Colonic mucosa (tissue), 4 donors: ENCODE measurements at regions not wholly inside any gene's neighbourhood (a gene's known extent, or its start where the extent isn't known, plus 50 kb on each side); places are given as distances from the start of the nearest gene placed in this dataset.

ENCODE experiments used
- DNase-seq: peaks from one replicate; pipeline ENCODE4 v3.0.0-alpha.2; 2020
- H3K27ac ChIP-seq: fragments of 200-600 bp; one replicate; pipeline ENCODE4 v1.8.0; 2021
- H3K27me3 ChIP-seq: fragments of 200-600 bp; one replicate; pipeline ENCODE4 v1.8.0; 2021
- H3K36me3 ChIP-seq: fragments of 200-600 bp; one replicate; pipeline ENCODE4 v1.8.0; 2021
- H3K4me1 ChIP-seq: fragments of 200-600 bp; one replicate; pipeline ENCODE4 v1.8.0; 2021; ENCODE audit warnings: mild to moderate bottlenecking
- H3K4me3 ChIP-seq: fragments of 200-600 bp; one replicate; pipeline ENCODE4 v1.8.0; 2021
- H3K9ac ChIP-seq, 2 donors: one replicate each; pipeline ENCODE4 v1.7.0; 2013; ENCODE audit warnings: control low read depth in 2 of 2, low read depth in 2 of 2, low read length in 2 of 2
- H3K9me3 ChIP-seq: fragments of 200-600 bp; one replicate; pipeline ENCODE4 v1.8.0; 2021
- intact Hi-C: fragments of 100-400 bp; cut with DNase I; formaldehyde crosslinking; loops from one replicate; pipeline ENCODE4 v1.14.1; 2022
- TF ChIP-seq, protein P1 (sequence below): fragments of 200-600 bp; IDR thresholded peaks from one replicate; pipeline ENCODE4 v1.8.0; 2022; ENCODE audit warnings: antibody characterized with exemption, mild to moderate bottlenecking
- donor health status: healthy.
- donor health status: DM: no; HTN: no; CAD: no.
- donor health status: DM: no; HTN: no; CAD: no.

DNA sequence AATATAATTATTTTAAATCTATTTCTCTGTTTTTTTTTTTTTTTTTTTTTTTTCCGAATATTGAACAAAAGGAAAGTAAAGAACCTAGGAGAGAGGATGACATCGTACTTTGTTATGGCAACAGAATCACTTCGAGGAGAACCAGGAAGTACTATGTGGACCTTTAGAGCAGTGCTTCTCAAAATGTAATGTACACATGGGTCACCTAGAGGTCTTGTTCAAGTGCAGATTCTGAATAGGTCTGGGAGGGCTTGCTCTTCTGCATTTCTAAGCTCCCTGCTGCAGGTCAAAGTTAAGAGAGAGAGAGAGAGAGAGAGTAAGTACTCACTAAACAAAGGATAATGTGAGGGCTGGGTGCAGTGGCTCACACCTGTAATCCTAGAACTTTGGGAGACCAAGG is 419.5 kb upstream of the TENM4 start:
- no peak for DNase-seq
- no peaks in the 10 kb centered on the region for H3K27me3 ChIP-seq
- no peaks in the 10 kb centered on the region for H3K9me3 ChIP-seq
- TF ChIP-seq, protein P1, sequence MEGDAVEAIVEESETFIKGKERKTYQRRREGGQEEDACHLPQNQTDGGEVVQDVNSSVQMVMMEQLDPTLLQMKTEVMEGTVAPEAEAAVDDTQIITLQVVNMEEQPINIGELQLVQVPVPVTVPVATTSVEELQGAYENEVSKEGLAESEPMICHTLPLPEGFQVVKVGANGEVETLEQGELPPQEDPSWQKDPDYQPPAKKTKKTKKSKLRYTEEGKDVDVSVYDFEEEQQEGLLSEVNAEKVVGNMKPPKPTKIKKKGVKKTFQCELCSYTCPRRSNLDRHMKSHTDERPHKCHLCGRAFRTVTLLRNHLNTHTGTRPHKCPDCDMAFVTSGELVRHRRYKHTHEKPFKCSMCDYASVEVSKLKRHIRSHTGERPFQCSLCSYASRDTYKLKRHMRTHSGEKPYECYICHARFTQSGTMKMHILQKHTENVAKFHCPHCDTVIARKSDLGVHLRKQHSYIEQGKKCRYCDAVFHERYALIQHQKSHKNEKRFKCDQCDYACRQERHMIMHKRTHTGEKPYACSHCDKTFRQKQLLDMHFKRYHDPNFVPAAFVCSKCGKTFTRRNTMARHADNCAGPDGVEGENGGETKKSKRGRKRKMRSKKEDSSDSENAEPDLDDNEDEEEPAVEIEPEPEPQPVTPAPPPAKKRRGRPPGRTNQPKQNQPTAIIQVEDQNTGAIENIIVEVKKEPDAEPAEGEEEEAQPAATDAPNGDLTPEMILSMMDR: no peak
- no peaks in the 10 kb centered on the region for H3K36me3 ChIP-seq
- no peak overlapping the region for H3K4me3 ChIP-seq
- no peak overlapping the region for H3K27ac ChIP-seq
- H3K4me1 ChIP-seq: no peaks in the 10 kb centered on the region
- no peak overlapping the region for H3K9ac ChIP-seq
- intact Hi-C loops: no loop called here

DNA sequence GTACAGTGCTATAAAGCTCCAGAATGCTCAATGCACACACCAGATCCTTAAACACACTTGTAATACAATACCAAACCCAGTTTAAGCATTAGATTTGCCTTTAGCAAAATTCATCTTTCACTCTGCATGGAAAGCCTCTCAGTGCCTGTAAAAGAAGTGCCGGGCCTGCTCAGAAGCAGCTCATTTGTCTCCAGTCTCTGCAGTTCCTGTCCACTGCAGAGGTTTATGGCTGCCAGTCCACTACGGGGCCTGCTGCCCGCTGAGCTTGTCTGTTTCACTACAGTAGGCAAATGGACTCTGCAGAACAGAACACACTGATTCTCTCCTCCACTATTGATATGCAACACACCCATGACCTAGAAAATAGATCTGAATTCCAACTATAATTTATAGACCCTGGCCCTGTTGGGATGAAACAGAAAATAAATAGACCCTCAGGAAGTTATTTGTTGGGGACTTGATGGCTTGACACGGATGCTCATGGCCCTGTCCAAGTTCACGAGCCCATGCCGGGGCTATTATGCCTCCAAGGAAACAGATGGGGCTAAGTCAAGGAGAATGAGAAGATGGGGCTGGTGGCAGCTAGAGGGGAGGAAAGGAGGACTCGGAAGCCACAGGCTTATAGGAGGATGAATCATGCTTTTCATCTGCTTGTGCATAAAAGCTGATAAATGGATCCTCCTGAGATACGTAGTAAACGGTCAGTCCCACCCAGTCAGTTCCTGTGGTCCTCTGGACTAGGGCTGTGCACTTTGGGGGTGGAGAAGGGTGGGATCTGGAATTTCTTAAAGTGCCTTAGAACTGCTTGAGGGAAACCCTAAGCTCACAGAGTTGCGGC is 416.8 kb upstream of the TENM4 start:
- no peak for DNase-seq

DNA sequence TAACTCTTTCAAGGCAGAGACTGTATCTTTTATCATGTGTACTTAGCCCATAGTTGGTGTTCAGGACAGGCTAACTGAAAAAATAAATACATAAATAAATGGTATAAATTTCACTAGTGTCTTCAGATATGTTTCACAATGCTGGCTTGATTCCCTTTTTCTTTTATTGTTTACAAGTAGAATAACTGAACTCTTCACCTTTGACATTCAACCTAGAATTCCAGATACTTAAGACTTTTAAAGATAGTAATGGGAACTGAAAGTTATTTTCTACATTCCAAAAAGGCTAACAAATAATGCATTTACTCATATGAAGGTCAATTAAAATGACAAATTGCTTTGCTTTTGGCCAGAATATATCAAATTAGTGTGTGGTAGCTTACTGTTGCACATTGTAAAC is 411.3 kb upstream of the TENM4 start:
- H3K36me3 ChIP-seq: no peaks in the 10 kb centered on the region
- no peak for DNase-seq
- H3K9me3 ChIP-seq: no peaks in the 10 kb centered on the region
- intact Hi-C loops: no loop called here
- H3K4me3 ChIP-seq: no peak overlapping the region
- TF ChIP-seq, protein P1: no peak
- no peaks in the 10 kb centered on the region for H3K27me3 ChIP-seq
- H3K4me1 ChIP-seq: no peaks in the 10 kb centered on the region
- H3K9ac ChIP-seq: no peak overlapping the region
- no peak overlapping the region for H3K27ac ChIP-seq

More for the DNA sequence above, 416.8 kb upstream of the TENM4 start:
- no peak overlapping the region for H3K9ac ChIP-seq
- no peak overlapping the region for H3K4me3 ChIP-seq
- TF ChIP-seq, protein P1: no peak
- no peaks in the 10 kb centered on the region for H3K9me3 ChIP-seq
- no peak overlapping the region for H3K27ac ChIP-seq
- no peaks in the 10 kb centered on the region for H3K27me3 ChIP-seq
- no peaks in the 10 kb centered on the region for H3K4me1 ChIP-seq
- intact Hi-C loops: no loop called here
- no peaks in the 10 kb centered on the region for H3K36me3 ChIP-seq

DNA sequence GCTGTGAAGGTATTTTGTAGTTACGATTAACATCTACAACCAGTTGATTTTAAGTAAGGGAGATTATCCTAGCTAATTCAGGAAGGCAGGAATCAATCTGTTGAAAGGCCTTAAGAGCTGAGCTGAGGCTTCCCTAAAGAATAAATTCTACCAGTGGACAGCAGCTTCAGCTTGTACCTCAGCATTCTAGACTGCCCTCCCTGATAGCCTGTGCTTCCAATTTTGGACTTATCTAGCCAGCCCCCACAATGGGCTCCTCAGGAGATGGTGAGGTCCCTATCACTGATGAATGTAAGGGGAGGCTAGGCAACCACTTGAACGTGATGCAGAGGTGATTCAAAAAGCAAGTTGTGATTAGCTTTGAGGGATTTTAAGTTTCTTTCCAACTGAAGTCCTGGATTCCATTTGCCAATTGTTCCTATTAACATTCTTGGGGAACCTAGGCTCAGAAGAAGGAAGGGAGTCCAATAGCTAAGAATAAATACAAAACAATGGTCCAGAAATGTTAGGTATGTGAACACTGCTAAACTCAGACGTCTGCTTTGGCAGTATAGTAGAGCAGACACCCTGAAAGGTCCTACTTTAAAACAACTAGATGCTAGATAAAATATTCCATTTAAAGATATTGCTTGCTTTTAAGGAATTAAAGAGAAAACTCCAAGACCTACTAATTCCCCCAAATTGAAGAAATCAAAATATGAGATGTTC is 404.3 kb upstream of the TENM4 start:
- TF ChIP-seq, protein P1: no peak
- H3K4me1 ChIP-seq: no peaks in the 10 kb centered on the region
- H3K36me3 ChIP-seq: no peaks in the 10 kb centered on the region
- no peak for DNase-seq
- no peak overlapping the region for H3K9ac ChIP-seq
- H3K27me3 ChIP-seq: no peaks in the 10 kb centered on the region
- no peaks in the 10 kb centered on the region for H3K9me3 ChIP-seq
- intact Hi-C loops: no loop called here
- H3K27ac ChIP-seq: no peak overlapping the region
- H3K4me3 ChIP-seq: no peak overlapping the region

DNA sequence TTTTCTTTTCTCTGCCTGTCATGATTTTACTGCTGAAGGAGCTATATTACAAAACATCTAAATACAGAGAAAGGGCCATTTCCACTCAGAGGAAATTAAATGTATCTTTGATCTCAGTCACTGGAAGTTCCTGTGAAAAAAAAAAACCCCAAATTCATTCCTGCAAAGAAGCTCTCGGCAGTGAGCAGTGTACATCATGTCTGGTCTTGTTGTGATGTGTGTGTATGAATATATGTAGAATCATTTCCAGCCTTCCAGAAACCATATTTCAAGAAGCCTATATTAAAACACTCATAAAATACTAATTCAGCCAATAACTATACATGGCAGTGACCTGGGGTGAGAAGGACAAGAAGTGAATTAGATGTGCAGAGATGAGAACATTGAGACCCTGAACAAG is 393.2 kb upstream of the TENM4 start:
- no peak for DNase-seq
- Histone ChIP-seq H3K4me3 (no peak overlapping the region), H3K27ac (no peak overlapping the region), H3K9ac (no peak overlapping the region), H3K36me3 (no peaks in the 10 kb centered on the region), H3K27me3 (no peaks in the 10 kb centered on the region), H3K9me3 (no peaks in the 10 kb centered on the region), H3K4me1 (no peaks in the 10 kb centered on the region)
- intact Hi-C loops: no loop called here
- TF ChIP-seq, protein P1: no peak
